OCI-LY7 (cell line): ENCODE measurements at regions not wholly inside any gene's neighbourhood (a gene's known extent, or its start where the extent isn't known, plus 50 kb on each side); places are given as distances from the start of the nearest gene placed in this dataset.
A peak's percentile ranks its signal among the peaks of the same experiment; 100 is the strongest.

Experiments
- BruUV-seq: library from RNA; stranded (reverse); fragments of 400-500 nt; replicated peaks from 2 replicates; lab custom pipeline; 2021; lab: Mats Ljungman, UMichigan
- CTCF ChIA-PET: fragments of 300-600 bp; sonication (Branson Sonifier 250); formaldehyde crosslinking; loops from one replicate; lab custom pipeline; 2022; ENCODE audit warnings: antibody characterized with exemption; ENCODE audit not compliant: unreplicated experiment; lab: Charles Lee
- POLR2A ChIA-PET: fragments of 300-600 bp; sonication (Branson Sonifier 250); formaldehyde crosslinking; loops from one replicate; lab custom pipeline; 2022; ENCODE audit warnings: antibody characterized with exemption; lab: Charles Lee
- DNase-seq: peaks from one replicate; pipeline ENCODE4 v3.0.0-alpha.2; 2015; ENCODE audit warnings: low spot score
- H2AFZ ChIP-seq: fragments of 200-600 bp; sonication (generic), shearing (Covaris generic); 2 replicates; pipeline ENCODE4 v1.6.1; 2014; ENCODE audit warnings: mild to moderate bottlenecking, antibody characterized with exemption, low read length, moderate library complexity
- H3K27ac ChIP-seq: fragments of 200-600 bp; sonication (generic); 2 replicates; pipeline ENCODE4 v1.5.1; 2014; ENCODE audit warnings: mixed run types, low read depth, mild to moderate bottlenecking, moderate library complexity, low read length, inconsistent platforms; ENCODE audit not compliant: poor library complexity, severe bottlenecking
- H3K36me3 ChIP-seq: fragments of 200-600 bp; sonication (generic); 2 replicates; pipeline ENCODE4 v1.6.1; 2014; ENCODE audit warnings: mild to moderate bottlenecking, antibody characterized with exemption, low read length, moderate library complexity, mixed read lengths; ENCODE audit not compliant: insufficient read depth
- H3K4me1 ChIP-seq: fragments of 200-600 bp; sonication (generic); 2 replicates; pipeline ENCODE4 v1.5.1; 2014; ENCODE audit warnings: mild to moderate bottlenecking, low read length; ENCODE audit not compliant: insufficient read depth, poor library complexity, severe bottlenecking
- H3K4me2 ChIP-seq: fragments of 200-600 bp; sonication (generic); 2 replicates; pipeline ENCODE4 v1.6.1; 2014; ENCODE audit warnings: mild to moderate bottlenecking, low read length
- H3K4me3 ChIP-seq: fragments of 200-600 bp; sonication (generic); 2 replicates; pipeline ENCODE4 v1.5.1; 2014; ENCODE audit warnings: mild to moderate bottlenecking, low read depth, low read length; ENCODE audit not compliant: poor library complexity, severe bottlenecking
- H3K79me2 ChIP-seq: fragments of 200-600 bp; sonication (generic); 2 replicates; pipeline ENCODE4 v1.6.1; 2016; ENCODE audit warnings: low read depth, mild to moderate bottlenecking, low read length, moderate library complexity, mixed read lengths; ENCODE audit not compliant: insufficient read depth
- H3K9me2 ChIP-seq: fragments of 200-600 bp; sonication (generic); 2 replicates; pipeline ENCODE4 v1.6.1; 2016; ENCODE audit warnings: mild to moderate bottlenecking, low read length, mixed read lengths; ENCODE audit not compliant: insufficient read depth
- H3K9me3 ChIP-seq: fragments of 200-600 bp; sonication (generic); 2 replicates; pipeline ENCODE4 v1.6.1; 2014; ENCODE audit warnings: mild to moderate bottlenecking, mixed run types, low read length, mixed read lengths
- H4K20me1 ChIP-seq: fragments of 200-600 bp; sonication (generic); 2 replicates; pipeline ENCODE4 v1.6.1; 2014; ENCODE audit warnings: mild to moderate bottlenecking, antibody characterized with exemption, low read length, moderate library complexity, mixed read lengths; ENCODE audit not compliant: insufficient read depth
- CTCF ChIP-seq: fragments of 200-600 bp; sonication (generic); conservative IDR thresholded peaks from 2 replicates; pipeline ENCODE4 v1.5.1; 2014; ENCODE audit warnings: mild to moderate bottlenecking, antibody characterized with exemption, low read length, moderate library complexity, mixed read lengths
- EZH2phosphoT487 ChIP-seq: fragments of 200-600 bp; sonication (generic); IDR thresholded peaks from 2 replicates; pipeline ENCODE4 v1.6.1; 2018; ENCODE audit warnings: low read depth, borderline replicate concordance, mild to moderate bottlenecking, mixed run types, antibody characterized with exemption, low read length, moderate library complexity, mixed read lengths
- intact Hi-C: fragments of 100-400 bp; cut with micrococcal nuclease; formaldehyde crosslinking; loops from one replicate; pipeline ENCODE4 v1.10.0; 2022; ENCODE audit not compliant: unreplicated experiment

DNA sequence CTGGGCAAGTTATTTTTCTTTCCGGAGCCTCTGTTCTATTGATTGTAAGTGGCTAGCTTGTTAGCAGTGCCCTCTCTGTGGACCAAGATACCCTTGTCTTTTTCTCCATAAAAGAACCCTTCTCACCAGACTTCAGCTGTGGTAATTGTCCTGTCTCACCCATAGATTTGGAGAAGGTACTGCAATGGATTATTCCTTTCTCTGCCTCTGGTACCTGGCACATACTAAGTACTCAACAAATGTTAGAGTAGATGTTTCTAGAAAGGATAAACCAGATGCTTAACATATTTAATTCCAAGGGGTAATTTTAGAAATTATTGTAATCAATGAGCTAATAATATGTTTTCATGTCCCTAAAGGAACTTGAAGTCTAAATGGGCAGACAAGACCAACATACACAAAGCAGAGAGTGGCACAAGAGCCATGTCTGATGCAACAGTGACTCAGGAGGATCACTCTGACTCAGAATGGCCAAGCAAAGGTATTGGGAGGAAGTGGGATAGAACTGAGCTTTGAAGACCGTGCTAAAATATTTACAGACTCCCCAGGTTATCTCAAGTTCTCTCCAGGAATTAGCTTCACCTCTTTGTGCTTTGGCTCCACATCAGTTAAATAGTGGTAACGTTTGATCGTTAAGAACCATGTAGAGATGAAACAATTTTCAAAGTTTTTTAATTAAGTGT, 129.7 kb upstream of the OSR1 start:
- Histone ChIP-seq H3K27ac (no peak overlapping the region), H3K9me3 (no peaks in the 10 kb centered on the region), H4K20me1 (no peaks in the 10 kb centered on the region), H3K4me2 (no peak overlapping the region), H2AFZ (no peak overlapping the region), H3K36me3 (no peaks in the 10 kb centered on the region), H3K4me3 (no peak overlapping the region), H3K79me2 (no peaks in the 10 kb centered on the region), H3K9me2 (no peaks in the 10 kb centered on the region), H3K4me1 (peaks cover 7% of the 10 kb centered on the region)
- POLR2A ChIA-PET, result interaction anchor here (0.8 kb wide), 1 partner anchor 9 kb away, joined by 3 read pairs; no protein-coding TSS in a partner anchor
- CTCF ChIA-PET, result no interaction called here
- no TSS peak for BruUV-seq
- DNase-seq, result no peak
- intact Hi-C loops, result no loop called here
- no peak for TF ChIP-seq CTCF
- no peak for TF ChIP-seq EZH2phosphoT487

GRCh38 chr2:19484736-19485135, 126.3 kb upstream of the OSR1 start:
- intact Hi-C loops, result no loop called here
- CTCF ChIA-PET, result no interaction called here
- peak; percentile 14 for DNase-seq

More at GRCh38 chr2:19484736-19485135, 126.3 kb upstream of the OSR1 start:
- no peak overlapping the region for H3K27ac ChIP-seq
- POLR2A ChIA-PET, result no interaction called here
- H3K36me3 ChIP-seq, result no peaks in the 10 kb centered on the region
- H3K9me3 ChIP-seq, result no peaks in the 10 kb centered on the region
- H3K79me2 ChIP-seq, result no peaks in the 10 kb centered on the region
- BruUV-seq, result no TSS peak
- no peak overlapping the region for H3K4me3 ChIP-seq
- TF ChIP-seq EZH2phosphoT487 (no peak), CTCF (no peak)
- no peaks in the 10 kb centered on the region for H3K9me2 ChIP-seq
- no peak overlapping the region for H3K4me2 ChIP-seq
- H2AFZ ChIP-seq, result no peak overlapping the region
- H3K4me1 ChIP-seq, result peaks cover 7% of the 10 kb centered on the region
- no peaks in the 10 kb centered on the region for H4K20me1 ChIP-seq
